Small intestine (tissue), 7 donors: ENCODE measurements at regions not wholly inside any gene's neighbourhood (a gene's known extent, or its start where the extent isn't known, plus 50 kb on each side); places are given as distances from the start of the nearest gene placed in this dataset.
"Not testable (repeated sequence)": the region's sequence is repeated elsewhere in the genome, so short reads cannot be mapped to it uniquely, and the experiment has no call there.

Experiments used
- DNase-seq, 2 donors: peaks; one replicate each; pipeline versions ENCODE4 v3.0.0 to v3.0.0-alpha.2; 2013
- FAIRE-seq: peaks from 2 replicates; lab custom pipeline; 2012; peaks lifted over from hg19 to GRCh38; lab: Jason Lieb, UNC
- H3K27ac ChIP-seq, 3 donors: one replicate each; pipeline ENCODE4 v1.5.1; 2013; ENCODE audit warnings: low read length in 2 of 3, mild to moderate bottlenecking in 2 of 3, control low read depth in 1 of 3, inconsistent platforms in 1 of 3, low read depth in 1 of 3, moderate library complexity in 1 of 3
- H3K27me3 ChIP-seq, 3 donors: one replicate each; pipeline ENCODE4 v1.6.1; 2013; ENCODE audit warnings: low read length in 3 of 3, inconsistent platforms in 1 of 3; ENCODE audit not compliant: control insufficient read depth in 3 of 3, insufficient read depth in 3 of 3
- H3K36me3 ChIP-seq, 3 donors: one replicate each; pipeline ENCODE4 v1.6.1; 2013; ENCODE audit warnings: low read length in 3 of 3, inconsistent platforms in 1 of 3, low read depth in 1 of 3, mild to moderate bottlenecking in 1 of 3, moderate library complexity in 1 of 3; ENCODE audit not compliant: control insufficient read depth in 3 of 3, insufficient read depth in 2 of 3
- H3K4me1 ChIP-seq, 3 donors: one replicate each; pipeline ENCODE4 v1.6.1; 2013; ENCODE audit warnings: low read length in 2 of 3, inconsistent platforms in 1 of 3, low read depth in 1 of 3, mild to moderate bottlenecking in 1 of 3, moderate library complexity in 1 of 3; ENCODE audit not compliant: control insufficient read depth in 3 of 3, insufficient read depth in 2 of 3
- H3K4me3 ChIP-seq, 3 donors: one replicate each; pipeline ENCODE4 v1.5.1; 2013; ENCODE audit warnings: low read length in 3 of 3, control low read depth in 1 of 3, inconsistent platforms in 1 of 3, low read depth in 1 of 3, mild to moderate bottlenecking in 1 of 3, moderate library complexity in 1 of 3
- H3K9me3 ChIP-seq, 2 donors: one replicate each; pipeline ENCODE4 v1.6.1; 2013; ENCODE audit warnings: low read depth in 1 of 2, low read length in 1 of 2; ENCODE audit not compliant: control insufficient read depth in 2 of 2, insufficient read depth in 1 of 2
- WGBS, 3 donors: extraction: QIAGEN DNeasy Blood & Tissue Kit; methylation state at CpG; one replicate each; pipeline ENCODE4 v1.1.7; 2013; 5-methylcytosine and 5-hydroxymethylcytosine counted together
- donor health status: healthy with polysubstance abuse.
- donor health status: control.
- donor health status: control.
- donor health status: Bipolar disorder and iron deficiency.
- donor health status: healthy.

- Histone ChIP-seq H3K36me3 (no peaks in the 10 kb centered on the region), H3K4me3 (no peak overlapping the region), H3K27me3 (no peaks in the 10 kb centered on the region), H3K4me1 (no peaks in the 10 kb centered on the region), H3K9me3 (no peaks in the 10 kb centered on the region), H3K27ac (no peak overlapping the region)
- 71 to 82% (median 76%) methylated on average over 5 of the region's 5 CpGs for WGBS, 3 donors
- FAIRE-seq (no peak), DNase-seq (no peak)
Measured at GRCh38 chr18:56448751-56449150, 189.6 kb downstream of the TXNL1 start.

- Histone ChIP-seq H3K9me3 (no peaks in the 10 kb centered on the region), H3K4me1 (no peaks in the 10 kb centered on the region), H3K27me3 (no peaks in the 10 kb centered on the region), H3K4me3 (no peak overlapping the region), H3K36me3 (no peaks in the 10 kb centered on the region), H3K27ac (no peak overlapping the region)
- FAIRE-seq, result no peak
- no peak for DNase-seq
- WGBS, 3 donors, result 69 to 81% (median 74%) methylated on average over 6 of the region's 6 CpGs
Measured at GRCh38 chr18:56445422-56445821, 193.0 kb downstream of the TXNL1 start.

- no peaks in the 10 kb centered on the region for H3K4me1 ChIP-seq
- no peaks in the 10 kb centered on the region for H3K27me3 ChIP-seq
- 83 to 85% (median 84%) methylated on average over 3 of the region's 3 CpGs for WGBS, 3 donors
- H3K9me3 ChIP-seq, result no peaks in the 10 kb centered on the region
- H3K4me3 ChIP-seq, result no peak overlapping the region
- H3K27ac ChIP-seq, result no peak overlapping the region
- FAIRE-seq (no peak), DNase-seq (no peak)
- H3K36me3 ChIP-seq, result no peaks in the 10 kb centered on the region
Measured at GRCh38 chr18:56444201-56444600, 194.2 kb downstream of the TXNL1 start.

GRCh38 chr18:56443166-56443907 lies 195.1 kb downstream of the TXNL1 start:
- no peaks in the 10 kb centered on the region for H3K36me3 ChIP-seq
- no peaks in the 10 kb centered on the region for H3K27me3 ChIP-seq
- no peaks in the 10 kb centered on the region for H3K4me1 ChIP-seq
- FAIRE-seq (no peak), DNase-seq (no peak)
- H3K9me3 ChIP-seq, result no peaks in the 10 kb centered on the region
- no peak overlapping the region for H3K4me3 ChIP-seq
- no peak overlapping the region for H3K27ac ChIP-seq
- 74 to 82% (median 82%) methylated on average over 3 of the region's 3 CpGs for WGBS, 3 donors

- not testable (repeated sequence) for DNase-seq, H3K4me3 ChIP-seq, H3K27ac ChIP-seq, H3K36me3 ChIP-seq, H3K9me3 ChIP-seq, H3K4me1 ChIP-seq, H3K27me3 ChIP-seq, FAIRE-seq
- WGBS, 3 donors, result 78 to 92% (median 85%) methylated on average over 2 of the region's 2 CpGs
Measured at GRCh38 chr18:56438480-56438879, 199.9 kb downstream of the TXNL1 start.

- Histone ChIP-seq H3K27me3 (no peaks in the 10 kb centered on the region), H3K27ac (no peak overlapping the region), H3K4me3 (no peak overlapping the region), H3K4me1 (no peaks in the 10 kb centered on the region), H3K36me3 (no peaks in the 10 kb centered on the region), H3K9me3 (no peaks in the 10 kb centered on the region)
- no peak for FAIRE-seq
- no peak for DNase-seq
- 8 to 53% (median 16%) methylated on average over 1 of the region's 1 CpG for WGBS, 3 donors
Measured at GRCh38 chr18:56436651-56437050, 201.7 kb downstream of the TXNL1 start.

- Histone ChIP-seq H3K4me3 (no peak overlapping the region), H3K36me3 (no peaks in the 10 kb centered on the region), H3K27ac (no peak overlapping the region), H3K9me3 (no peaks in the 10 kb centered on the region), H3K27me3 (no peaks in the 10 kb centered on the region), H3K4me1 (no peaks in the 10 kb centered on the region)
- WGBS, 3 donors, result 46 to 77% (median 53%) methylated on average over 3 of the region's 3 CpGs
- no peak for FAIRE-seq
- no peak for DNase-seq
Measured at GRCh38 chr18:56433919-56434318, 204.5 kb downstream of the TXNL1 start.

GRCh38 chr18:56431551-56431950 lies 206.8 kb downstream of the TXNL1 start:
- Histone ChIP-seq H3K4me1 (no peaks in the 10 kb centered on the region), H3K4me3 (no peak overlapping the region), H3K9me3 (no peaks in the 10 kb centered on the region), H3K27me3 (no peaks in the 10 kb centered on the region), H3K36me3 (no peaks in the 10 kb centered on the region), H3K27ac (no peak overlapping the region)
- no peak for FAIRE-seq
- no peak for DNase-seq

GRCh38 chr18:56423626-56424025 lies 214.8 kb downstream of the TXNL1 start:
- FAIRE-seq (no peak), DNase-seq (no peak)
- Histone ChIP-seq H3K36me3 (no peaks in the 10 kb centered on the region), H3K27me3 (no peaks in the 10 kb centered on the region), H3K4me3 (no peak overlapping the region), H3K4me1 (no peaks in the 10 kb centered on the region), H3K9me3 (no peaks in the 10 kb centered on the region), H3K27ac (no peak overlapping the region)
